GM19043 (cell line): ENCODE measurements at regions not wholly inside any gene's neighbourhood (a gene's known extent, or its start where the extent isn't known, plus 50 kb on each side); places are given as distances from the start of the nearest gene placed in this dataset.

ENCODE experiments used
- ATAC-seq: cut with Tn5 transposase; IDR thresholded peaks from one replicate; pipeline ENCODE4 v1.9.1; 2021; ENCODE audit warnings: low read depth; ENCODE audit not compliant: unreplicated experiment

DNA sequence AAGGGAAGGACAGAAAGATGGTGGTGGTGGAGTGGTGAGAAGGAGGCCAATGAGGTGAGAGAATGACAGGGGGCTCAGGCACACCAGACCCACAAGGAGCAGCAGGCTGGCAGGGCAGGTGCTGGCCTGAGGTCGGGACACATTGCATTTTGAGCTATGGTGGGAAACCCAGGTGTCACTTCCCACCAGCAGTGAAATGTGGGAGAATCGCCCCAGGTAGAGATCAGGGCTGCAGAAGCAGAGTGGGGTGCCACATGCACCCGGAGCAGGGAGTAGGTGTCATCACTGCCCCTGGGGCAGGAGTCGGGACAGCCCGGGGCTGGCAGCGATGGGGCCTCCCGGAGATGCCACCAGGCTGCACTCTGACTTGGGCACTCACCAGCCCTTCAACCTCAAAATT, 315.8 kb downstream of the BCL11B start:
- no peak for ATAC-seq

- no peak for ATAC-seq
Observed at GRCh38 chr14:98956661-98957060, 315.3 kb downstream of the BCL11B start.

- no peak for ATAC-seq
Observed at GRCh38 chr14:98957211-98958047, 314.6 kb downstream of the BCL11B start.

GRCh38 chr14:98958048-98958631, 313.9 kb downstream of the BCL11B start:
- no peak for ATAC-seq

DNA sequence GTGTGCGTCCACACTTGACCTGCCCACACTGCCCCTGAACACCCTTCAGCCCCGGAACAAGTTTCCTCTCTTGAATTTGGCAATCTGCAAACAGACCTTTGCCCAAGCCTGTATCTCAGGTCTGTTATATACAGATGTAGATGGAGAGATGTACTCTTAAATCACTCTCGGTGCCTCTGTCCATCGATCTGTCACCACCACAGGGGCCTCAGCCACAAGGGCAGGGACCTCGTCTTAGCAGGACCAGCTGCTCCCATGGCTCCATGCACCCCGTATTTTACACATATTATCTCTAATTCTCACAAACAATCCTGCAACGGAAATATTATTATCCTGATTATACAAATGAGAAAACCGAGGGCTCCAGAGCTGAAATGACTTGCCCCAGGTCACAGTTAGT, 313.4 kb downstream of the BCL11B start:
- no peak for ATAC-seq

- ATAC-seq: no peak
Observed at GRCh38 chr14:98959410-98959809, 312.6 kb downstream of the BCL11B start.

- ATAC-seq: no peak
Observed at GRCh38 chr14:98959958-98960616, 311.9 kb downstream of the BCL11B start.

DNA sequence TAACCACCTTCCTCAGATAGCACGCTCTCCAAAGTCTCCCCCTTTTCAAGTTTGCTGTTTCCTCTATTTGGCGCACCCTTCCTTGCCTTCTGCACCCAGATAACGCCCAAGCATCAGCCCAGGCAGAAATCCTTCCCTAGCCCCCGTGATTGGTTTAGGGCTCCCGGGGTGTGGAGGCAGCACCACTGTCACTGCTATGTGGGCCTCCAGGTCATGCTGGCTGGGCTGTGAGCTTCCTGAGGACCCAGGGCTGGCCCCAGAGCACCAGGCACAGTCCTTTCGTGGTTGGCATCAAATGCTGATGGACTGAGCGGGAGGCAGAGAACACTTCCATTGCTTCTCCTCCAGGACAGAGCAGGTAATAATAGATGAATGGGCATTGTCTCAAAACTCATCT, 311.4 kb downstream of the BCL11B start:
- ATAC-seq: no peak

- no peak for ATAC-seq
Observed at GRCh38 chr14:98961191-98961590, 310.8 kb downstream of the BCL11B start.

- no peak for ATAC-seq
Observed at GRCh38 chr14:98962118-98962517, 309.9 kb downstream of the BCL11B start.

DNA sequence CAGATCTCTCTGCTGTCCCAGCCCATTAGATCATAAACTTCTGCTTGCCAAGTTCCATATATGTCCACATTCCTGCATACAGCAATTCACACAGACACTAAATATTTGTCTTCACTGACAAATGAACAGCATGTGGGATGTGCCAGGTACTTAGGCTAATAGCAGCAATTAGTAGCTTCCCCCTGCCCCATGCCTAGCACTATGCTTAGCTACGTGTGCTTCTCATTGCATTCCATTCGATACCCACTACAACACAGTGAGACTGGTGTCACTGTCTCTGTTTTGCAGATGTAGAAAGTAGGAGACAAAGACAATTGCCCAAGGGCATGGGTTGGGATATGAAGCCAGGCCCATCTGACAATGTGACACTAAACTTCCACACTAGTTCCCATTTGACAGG, 308.4 kb downstream of the BCL11B start:
- no peak for ATAC-seq

DNA sequence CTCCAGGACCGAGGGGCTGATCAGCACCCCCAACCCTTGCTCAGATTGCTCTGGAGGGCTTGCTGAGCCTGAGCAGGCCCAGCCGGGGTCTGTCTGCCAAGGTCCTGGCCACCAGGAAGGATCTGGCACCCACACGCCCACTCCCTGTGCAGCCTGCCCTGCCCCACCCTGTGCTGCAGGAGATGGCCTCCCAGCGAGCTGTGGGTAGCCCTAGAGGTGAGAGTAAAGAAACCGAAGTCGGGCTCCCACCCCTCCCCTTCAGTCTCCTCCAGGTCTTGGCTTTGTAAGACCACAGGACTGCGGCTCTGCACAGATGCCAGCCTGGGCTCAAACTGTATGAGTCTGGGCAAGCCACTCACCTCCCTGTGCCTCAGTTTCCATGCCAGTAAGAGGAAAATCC, 307.8 kb downstream of the BCL11B start:
- no peak for ATAC-seq

DNA sequence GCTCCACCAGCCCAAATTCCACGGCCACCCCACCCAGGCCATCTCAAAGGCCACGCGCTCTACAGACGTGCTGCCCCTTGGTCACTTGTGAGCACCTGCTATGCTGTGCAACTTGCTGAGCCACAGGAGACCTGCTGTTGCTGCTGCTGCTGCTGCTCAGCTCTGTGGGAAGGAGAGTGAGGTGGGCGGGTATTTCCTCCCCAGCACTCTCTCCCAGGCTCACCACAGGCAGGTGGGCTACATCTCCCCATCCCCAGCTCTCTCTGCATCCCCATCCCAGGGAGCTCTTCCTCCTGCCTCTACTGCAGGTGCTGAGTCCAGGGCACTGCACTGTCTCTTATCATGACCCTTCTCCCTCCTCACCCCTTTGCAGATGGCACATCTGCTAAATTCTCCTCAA, 306.9 kb downstream of the BCL11B start:
- ATAC-seq: no peak

DNA sequence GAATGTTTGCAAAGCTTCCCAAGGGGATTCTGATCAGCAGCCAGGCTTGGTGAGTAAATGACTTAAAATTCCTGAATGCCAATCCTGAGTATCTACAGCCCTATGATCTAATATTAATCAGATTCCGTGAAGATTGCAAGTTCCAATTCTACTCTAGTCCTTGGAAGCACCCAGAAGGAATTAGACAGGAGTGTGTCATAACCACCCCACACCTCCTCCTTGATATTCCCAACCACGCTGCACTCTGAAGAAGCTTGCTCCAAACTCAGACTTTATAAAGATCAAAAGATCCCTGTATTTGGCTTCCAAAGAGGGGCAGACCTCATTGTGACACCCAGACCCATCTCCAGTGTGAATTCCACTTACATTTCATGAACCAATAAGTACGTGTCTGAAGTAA, 306.0 kb downstream of the BCL11B start:
- ATAC-seq: no peak

DNA sequence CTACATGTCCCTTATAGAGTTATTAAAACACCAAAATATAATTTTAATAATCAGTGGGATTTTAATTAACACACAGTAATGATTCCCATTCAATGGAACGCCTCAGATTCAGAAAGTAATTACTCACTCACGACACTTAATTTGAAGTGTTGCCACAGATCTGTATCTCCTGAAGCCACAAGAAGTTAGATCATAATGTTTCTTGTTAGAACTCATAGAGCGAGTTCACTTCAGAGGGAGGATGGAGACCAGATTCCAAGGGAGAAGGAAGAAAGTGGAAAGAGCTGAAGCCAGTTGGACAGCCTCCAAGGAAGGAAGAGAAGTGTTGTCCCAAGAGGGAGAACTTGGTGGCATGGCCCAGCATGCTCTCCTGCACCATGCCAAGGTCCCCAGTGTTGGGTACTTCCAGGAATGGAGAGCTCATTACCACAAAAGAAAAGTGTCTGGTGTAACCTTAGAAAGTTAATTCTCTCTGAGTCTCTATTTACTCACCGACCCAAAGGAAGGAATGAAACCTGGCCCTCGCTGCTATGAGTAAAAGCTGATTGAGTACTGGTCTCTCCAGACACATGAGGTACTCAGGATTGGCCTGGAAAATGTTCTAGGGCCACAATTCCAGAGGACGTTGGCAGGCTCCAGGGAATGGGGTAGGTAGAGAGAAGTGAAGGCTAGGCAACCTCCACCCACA, 305.4 kb downstream of the BCL11B start:
- ATAC-seq: no peak

DNA sequence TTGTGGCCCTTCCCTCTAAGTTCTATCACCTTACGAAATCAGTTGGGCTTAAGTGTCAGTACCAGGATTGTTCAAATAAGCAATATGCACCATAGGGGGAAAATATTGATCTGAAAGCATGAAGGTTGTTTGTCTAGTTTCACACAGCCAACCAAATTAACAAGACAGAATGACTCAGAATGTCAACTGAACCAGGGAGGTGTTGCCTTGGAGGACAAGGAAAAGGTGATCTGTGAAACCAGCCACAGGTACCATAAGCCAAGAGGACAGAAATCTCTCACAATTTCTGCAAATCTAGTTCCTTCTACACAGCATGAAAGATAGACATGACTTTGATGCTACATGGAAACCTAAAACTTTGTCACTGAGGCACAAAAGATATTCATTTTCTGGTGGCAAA, 297.9 kb downstream of the BCL11B start:
- ATAC-seq: no peak

DNA sequence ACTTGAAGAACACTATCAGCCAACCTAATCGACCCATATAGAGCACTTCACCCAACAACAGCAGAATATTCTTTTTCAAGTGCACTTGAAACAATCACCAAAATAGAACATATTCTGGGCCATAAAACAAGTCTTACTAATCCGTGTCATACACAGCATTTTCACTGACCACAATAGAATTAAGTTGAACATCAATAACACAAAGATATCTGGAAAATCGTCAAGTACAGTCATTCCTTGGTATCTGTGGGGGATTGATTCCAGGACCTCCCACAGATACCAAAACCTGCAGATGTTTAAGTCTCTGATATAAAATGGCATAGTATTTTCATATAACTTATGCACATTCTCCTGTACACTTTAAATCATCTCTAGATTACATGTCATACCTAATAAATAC, 295.7 kb downstream of the BCL11B start:
- ATAC-seq: no peak

DNA sequence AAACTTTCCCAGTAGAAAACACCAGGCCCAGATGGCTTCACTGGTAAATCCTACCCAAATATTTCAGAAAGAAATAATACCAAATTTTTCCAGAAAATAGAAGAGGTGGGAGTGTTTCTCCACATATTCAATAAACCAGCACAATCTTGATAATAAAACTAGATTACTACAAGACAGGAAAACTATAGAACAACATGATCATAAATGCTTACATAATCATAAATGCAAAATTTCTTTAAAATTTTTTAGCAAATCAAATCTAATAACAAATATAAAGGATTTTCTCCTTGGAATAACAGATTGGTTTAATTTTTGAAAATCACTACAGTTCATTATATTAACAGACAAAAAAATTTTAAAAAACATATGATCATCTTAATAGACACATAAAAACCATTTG, 294.5 kb downstream of the BCL11B start:
- no peak for ATAC-seq

DNA sequence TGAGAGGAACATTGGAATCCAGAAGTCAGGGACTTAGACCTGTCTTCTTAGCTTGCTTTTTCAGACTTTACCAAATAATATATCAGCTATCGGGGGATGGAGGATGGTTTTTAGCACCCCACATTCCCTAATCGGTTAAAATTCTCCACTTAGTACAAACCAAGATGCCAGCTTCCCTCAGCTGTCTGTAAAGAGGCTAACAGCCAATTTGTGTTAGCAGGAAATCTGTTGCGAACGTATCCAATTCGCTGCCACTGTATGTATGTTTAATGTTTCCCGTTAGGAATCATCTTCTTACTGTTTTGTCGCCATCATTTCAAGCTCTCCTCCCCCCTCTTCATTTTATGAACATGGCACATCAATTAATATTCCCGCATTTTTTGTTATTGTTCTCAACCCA, 289.0 kb downstream of the BCL11B start:
- no peak for ATAC-seq

- ATAC-seq: no peak
Observed at GRCh38 chr14:98984027-98984718, 287.8 kb downstream of the BCL11B start.

DNA sequence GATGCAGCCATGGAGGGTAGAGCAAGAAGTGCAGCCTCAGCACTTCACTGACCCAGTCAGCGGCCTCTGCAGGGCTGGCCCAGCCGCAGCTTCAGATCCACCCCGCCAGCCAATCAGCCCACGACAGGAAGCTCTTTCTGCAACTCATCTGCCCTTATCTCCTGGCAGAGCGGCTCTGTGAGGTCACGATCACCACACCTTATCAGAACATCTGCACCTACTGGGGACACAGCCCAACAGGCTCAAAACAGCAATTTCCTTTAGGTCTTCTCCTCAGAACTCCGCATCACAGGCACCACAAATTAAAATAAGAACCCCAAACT, 287.3 kb downstream of the BCL11B start:
- ATAC-seq: no peak
